ENCODE measurements at regions not wholly inside any gene's neighbourhood (a gene's known extent, or its start where the extent isn't known, plus 50 kb on each side); places are given as distances from the start of the nearest gene placed in this dataset.

DNA sequence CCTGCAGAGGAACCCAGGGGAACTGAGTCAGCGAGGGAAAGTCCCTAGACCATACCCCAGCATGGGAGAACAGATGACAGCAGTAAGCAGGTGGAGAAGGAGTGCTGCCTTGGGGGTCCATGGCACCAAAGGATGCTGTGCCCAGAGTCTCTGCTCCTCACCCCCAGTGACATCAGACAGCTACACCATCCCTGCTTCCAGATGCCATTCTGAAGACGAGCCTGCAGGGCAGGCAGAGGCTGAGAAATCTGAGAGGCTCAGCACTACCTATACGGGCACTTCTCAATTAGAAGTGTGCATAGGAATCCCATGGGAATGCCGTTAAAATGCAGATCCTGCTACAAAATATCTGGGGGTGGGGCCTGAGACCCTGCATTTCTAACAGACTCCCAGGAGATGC lies 211.3 kb upstream of the NSMCE3 start:
- Histone ChIP-seq H3K4me1 (ENCODE audit: control insufficient read depth, insufficient read depth, low read length) (peaks cover 4% of the 10 kb centered on the region; the same call in 1 of the 2 replicates), H3K4me3 (ENCODE audit: low read depth, low read length) (no peak overlapping the region), H3K27ac (ENCODE audit: extremely low read depth, low read depth, low read length) (no peak overlapping the region), H3K9me3 (ENCODE audit: control insufficient read depth, insufficient read depth, low read depth, low read length) (no peaks in the 10 kb centered on the region), H3K36me3 (ENCODE audit: control insufficient read depth in 2 of 2, insufficient read depth in 1 of 2, low read length in 2 of 2) (no peaks in the 10 kb centered on the region)
- TF ChIP-seq SCRT1 (tag by site-specific recombination; IDR thresholded peaks at IDR 0.05; ENCODE audit: borderline replicate concordance) (no peak), ZNF561 (tag by site-specific recombination; IDR thresholded peaks at IDR 0.05; ENCODE audit: borderline replicate concordance) (no peak), ZNF623 (tag by site-specific recombination; IDR thresholded peaks at IDR 0.05) (no peak), ZNF404 (tag by site-specific recombination; IDR thresholded peaks at IDR 0.05) (no peak), ZNF274 (IDR thresholded peaks at IDR 0.05; ENCODE audit: low read length) (no peak), ZNF274 (tag by site-specific recombination; IDR thresholded peaks at IDR 0.05; ENCODE audit: borderline replicate concordance) (no peak), EGR2 (tag by site-specific recombination; IDR thresholded peaks at IDR 0.05; ENCODE audit: low read depth) (no peak), GLI2 (tag by site-specific recombination; IDR thresholded peaks at IDR 0.05; ENCODE audit: borderline replicate concordance, low read depth) (no peak), ZNF140 (tag by site-specific recombination; IDR thresholded peaks at IDR 0.05) (no peak)
- TF ChIP-seq, protein P1, sequence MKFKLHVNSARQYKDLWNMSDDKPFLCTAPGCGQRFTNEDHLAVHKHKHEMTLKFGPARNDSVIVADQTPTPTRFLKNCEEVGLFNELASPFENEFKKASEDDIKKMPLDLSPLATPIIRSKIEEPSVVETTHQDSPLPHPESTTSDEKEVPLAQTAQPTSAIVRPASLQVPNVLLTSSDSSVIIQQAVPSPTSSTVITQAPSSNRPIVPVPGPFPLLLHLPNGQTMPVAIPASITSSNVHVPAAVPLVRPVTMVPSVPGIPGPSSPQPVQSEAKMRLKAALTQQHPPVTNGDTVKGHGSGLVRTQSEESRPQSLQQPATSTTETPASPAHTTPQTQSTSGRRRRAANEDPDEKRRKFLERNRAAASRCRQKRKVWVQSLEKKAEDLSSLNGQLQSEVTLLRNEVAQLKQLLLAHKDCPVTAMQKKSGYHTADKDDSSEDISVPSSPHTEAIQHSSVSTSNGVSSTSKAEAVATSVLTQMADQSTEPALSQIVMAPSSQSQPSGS (tag by site-specific recombination; IDR thresholded peaks at IDR 0.05; ENCODE audit: low read depth) = no peak
- TF ChIP-seq, protein P2, sequence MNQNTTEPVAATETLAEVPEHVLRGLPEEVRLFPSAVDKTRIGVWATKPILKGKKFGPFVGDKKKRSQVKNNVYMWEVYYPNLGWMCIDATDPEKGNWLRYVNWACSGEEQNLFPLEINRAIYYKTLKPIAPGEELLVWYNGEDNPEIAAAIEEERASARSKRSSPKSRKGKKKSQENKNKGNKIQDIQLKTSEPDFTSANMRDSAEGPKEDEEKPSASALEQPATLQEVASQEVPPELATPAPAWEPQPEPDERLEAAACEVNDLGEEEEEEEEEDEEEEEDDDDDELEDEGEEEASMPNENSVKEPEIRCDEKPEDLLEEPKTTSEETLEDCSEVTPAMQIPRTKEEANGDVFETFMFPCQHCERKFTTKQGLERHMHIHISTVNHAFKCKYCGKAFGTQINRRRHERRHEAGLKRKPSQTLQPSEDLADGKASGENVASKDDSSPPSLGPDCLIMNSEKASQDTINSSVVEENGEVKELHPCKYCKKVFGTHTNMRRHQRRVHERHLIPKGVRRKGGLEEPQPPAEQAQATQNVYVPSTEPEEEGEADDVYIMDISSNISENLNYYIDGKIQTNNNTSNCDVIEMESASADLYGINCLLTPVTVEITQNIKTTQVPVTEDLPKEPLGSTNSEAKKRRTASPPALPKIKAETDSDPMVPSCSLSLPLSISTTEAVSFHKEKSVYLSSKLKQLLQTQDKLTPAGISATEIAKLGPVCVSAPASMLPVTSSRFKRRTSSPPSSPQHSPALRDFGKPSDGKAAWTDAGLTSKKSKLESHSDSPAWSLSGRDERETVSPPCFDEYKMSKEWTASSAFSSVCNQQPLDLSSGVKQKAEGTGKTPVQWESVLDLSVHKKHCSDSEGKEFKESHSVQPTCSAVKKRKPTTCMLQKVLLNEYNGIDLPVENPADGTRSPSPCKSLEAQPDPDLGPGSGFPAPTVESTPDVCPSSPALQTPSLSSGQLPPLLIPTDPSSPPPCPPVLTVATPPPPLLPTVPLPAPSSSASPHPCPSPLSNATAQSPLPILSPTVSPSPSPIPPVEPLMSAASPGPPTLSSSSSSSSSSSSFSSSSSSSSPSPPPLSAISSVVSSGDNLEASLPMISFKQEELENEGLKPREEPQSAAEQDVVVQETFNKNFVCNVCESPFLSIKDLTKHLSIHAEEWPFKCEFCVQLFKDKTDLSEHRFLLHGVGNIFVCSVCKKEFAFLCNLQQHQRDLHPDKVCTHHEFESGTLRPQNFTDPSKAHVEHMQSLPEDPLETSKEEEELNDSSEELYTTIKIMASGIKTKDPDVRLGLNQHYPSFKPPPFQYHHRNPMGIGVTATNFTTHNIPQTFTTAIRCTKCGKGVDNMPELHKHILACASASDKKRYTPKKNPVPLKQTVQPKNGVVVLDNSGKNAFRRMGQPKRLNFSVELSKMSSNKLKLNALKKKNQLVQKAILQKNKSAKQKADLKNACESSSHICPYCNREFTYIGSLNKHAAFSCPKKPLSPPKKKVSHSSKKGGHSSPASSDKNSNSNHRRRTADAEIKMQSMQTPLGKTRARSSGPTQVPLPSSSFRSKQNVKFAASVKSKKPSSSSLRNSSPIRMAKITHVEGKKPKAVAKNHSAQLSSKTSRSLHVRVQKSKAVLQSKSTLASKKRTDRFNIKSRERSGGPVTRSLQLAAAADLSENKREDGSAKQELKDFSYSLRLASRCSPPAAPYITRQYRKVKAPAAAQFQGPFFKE (tag by site-specific recombination; IDR thresholded peaks at IDR 0.05; ENCODE audit: borderline replicate concordance) = no peak
- TF ChIP-seq, protein P3, sequence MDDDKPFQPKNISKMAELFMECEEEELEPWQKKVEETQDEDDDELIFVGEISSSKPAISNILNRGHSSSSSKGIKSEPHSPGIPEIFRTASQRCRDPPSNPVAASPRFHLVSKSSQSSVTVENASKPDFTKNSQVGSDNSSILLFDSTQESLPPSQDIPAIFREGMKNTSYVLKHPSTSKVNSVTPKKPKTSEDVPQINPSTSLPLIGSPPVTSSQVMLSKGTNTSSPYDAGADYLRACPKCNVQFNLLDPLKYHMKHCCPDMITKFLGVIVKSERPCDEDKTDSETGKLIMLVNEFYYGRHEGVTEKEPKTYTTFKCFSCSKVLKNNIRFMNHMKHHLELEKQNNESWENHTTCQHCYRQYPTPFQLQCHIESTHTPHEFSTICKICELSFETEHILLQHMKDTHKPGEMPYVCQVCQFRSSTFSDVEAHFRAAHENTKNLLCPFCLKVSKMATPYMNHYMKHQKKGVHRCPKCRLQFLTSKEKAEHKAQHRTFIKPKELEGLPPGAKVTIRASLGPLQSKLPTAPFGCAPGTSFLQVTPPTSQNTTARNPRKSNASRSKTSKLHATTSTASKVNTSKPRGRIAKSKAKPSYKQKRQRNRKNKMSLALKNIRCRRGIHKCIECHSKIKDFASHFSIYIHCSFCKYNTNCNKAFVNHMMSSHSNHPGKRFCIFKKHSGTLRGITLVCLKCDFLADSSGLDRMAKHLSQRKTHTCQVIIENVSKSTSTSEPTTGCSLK (tag by site-specific recombination; IDR thresholded peaks at IDR 0.05) = no peak
- POLR2A ChIA-PET = no interaction called here
- CTCF ChIA-PET = no interaction called here

DNA sequence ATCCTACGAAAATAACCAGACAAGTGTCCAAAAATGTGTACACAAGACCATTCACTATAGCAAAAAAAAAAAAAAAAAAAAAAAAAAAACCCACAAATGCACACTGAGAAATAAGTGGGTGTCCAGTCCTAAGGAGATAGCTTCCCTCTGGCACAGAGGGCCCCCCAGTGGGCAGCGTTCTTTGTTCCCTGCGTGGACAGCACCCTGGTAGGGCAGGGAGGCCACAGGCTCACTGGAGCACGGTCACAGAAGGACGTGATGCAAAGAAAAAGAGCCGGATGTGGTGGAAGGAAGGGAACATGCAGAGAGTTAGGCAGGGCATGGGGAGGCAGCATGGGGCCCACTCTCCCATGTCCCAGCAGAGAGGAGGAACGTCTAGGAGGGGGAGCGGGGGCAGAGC lies 210.7 kb upstream of the NSMCE3 start:
- ChIA-PET CTCF (no interaction called here), POLR2A (no interaction called here)
- no peaks in the 10 kb centered on the region for H3K36me3 ChIP-seq (ENCODE audit: control insufficient read depth in 2 of 2, insufficient read depth in 1 of 2, low read length in 2 of 2)
- no peak overlapping the region for H3K27ac ChIP-seq (ENCODE audit: extremely low read depth, low read depth, low read length)
- no peak overlapping the region for H3K4me3 ChIP-seq (ENCODE audit: low read depth, low read length)
- TF ChIP-seq GLIS2 (tag by site-specific recombination; IDR thresholded peaks at IDR 0.05) = no peak
- TF ChIP-seq, protein P4, sequence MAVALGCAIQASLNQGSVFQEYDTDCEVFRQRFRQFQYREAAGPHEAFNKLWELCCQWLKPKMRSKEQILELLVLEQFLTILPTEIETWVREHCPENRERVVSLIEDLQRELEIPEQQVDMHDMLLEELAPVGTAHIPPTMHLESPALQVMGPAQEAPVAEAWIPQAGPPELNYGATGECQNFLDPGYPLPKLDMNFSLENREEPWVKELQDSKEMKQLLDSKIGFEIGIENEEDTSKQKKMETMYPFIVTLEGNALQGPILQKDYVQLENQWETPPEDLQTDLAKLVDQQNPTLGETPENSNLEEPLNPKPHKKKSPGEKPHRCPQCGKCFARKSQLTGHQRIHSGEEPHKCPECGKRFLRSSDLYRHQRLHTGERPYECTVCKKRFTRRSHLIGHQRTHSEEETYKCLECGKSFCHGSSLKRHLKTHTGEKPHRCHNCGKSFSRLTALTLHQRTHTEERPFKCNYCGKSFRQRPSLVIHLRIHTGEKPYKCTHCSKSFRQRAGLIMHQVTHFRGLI (tag by site-specific recombination; IDR thresholded peaks at IDR 0.05) = no peak
- TF ChIP-seq ZNF138 (tag by site-specific recombination; IDR thresholded peaks at IDR 0.05; ENCODE audit: borderline replicate concordance) = no peak
- no peak for TF ChIP-seq ZBTB20 (tag by site-specific recombination; IDR thresholded peaks at IDR 0.05)
- TF ChIP-seq ZNF776 (tag by site-specific recombination; IDR thresholded peaks at IDR 0.05; ENCODE audit: borderline replicate concordance) = no peak
- TF ChIP-seq ZIC2 (tag by site-specific recombination; IDR thresholded peaks at IDR 0.05) = peak; percentile 39
- H3K9me3 ChIP-seq (ENCODE audit: control insufficient read depth, insufficient read depth, low read depth, low read length) = no peaks in the 10 kb centered on the region
- H3K4me1 ChIP-seq (ENCODE audit: control insufficient read depth, insufficient read depth, low read length) = peaks cover 4% of the 10 kb centered on the region; the same call in 1 of the 2 replicates
